Endothelial cell of umbilical vein (primary cell): ENCODE measurements at regions not wholly inside any gene's neighbourhood (a gene's known extent, or its start where the extent isn't known, plus 50 kb on each side); places are given as distances from the start of the nearest gene placed in this dataset.

Source experiments
- BruUV-seq: library from RNA; stranded (reverse); fragments of 400-500 nt; replicated peaks from 2 replicates; lab custom pipeline; 2021; lab: Mats Ljungman, UMichigan
- CTCF ChIA-PET: fragments of 300-600, 350-600 bp; sonication (Branson Sonifier 250); formaldehyde crosslinking; loops from one replicate; lab custom pipeline; 2021; ENCODE audit warnings: antibody characterized with exemption, inconsistent platforms; lab: Charles Lee
- POLR2A ChIA-PET: fragments of 300-600, 350-600 bp; sonication (Branson Sonifier 250); formaldehyde crosslinking; loops from one replicate; lab custom pipeline; 2021; ENCODE audit warnings: antibody characterized with exemption, inconsistent platforms; lab: Charles Lee
- DNase-seq: peaks from one replicate; pipeline ENCODE4 v3.0.0-alpha.2; 2011; ENCODE audit warnings: low read depth, low spot score
- FAIRE-seq: peaks from 2 replicates; lab custom pipeline; 2011; peaks lifted over from hg19 to GRCh38; lab: Jason Lieb, UNC
- H2AFZ ChIP-seq: 2 replicates; pipeline ENCODE4 v1.6.0; 2012; ENCODE audit warnings: low read depth, low read length, control low read depth, inconsistent platforms
- H3K27ac ChIP-seq: 2 replicates; pipeline ENCODE4 v1.5.1; 2011; ENCODE audit warnings: low read depth, mild to moderate bottlenecking, control low read depth, low read length, moderate library complexity; ENCODE audit not compliant: insufficient read depth
- H3K27me3 ChIP-seq, 2 experiments: 2 replicates each; pipeline versions ENCODE4 v1.6.0 to v1.6.1; 2011; ENCODE audit warnings: low read length in 2 of 2, mixed read lengths in 1 of 2; ENCODE audit not compliant: control insufficient read depth in 2 of 2, insufficient read depth in 2 of 2
- H3K36me3 ChIP-seq, 2 experiments: 2 replicates in 1 of 2; 3 replicates in 1 of 2; pipeline ENCODE4 v1.5.1; 2011; ENCODE audit warnings: low read length in 2 of 2, mild to moderate bottlenecking in 1 of 2, moderate library complexity in 1 of 2; ENCODE audit not compliant: control insufficient read depth in 2 of 2, insufficient read depth in 2 of 2; ENCODE audit errors: extremely low read depth in 1 of 2
- H3K4me1 ChIP-seq: 3 replicates; pipeline ENCODE4 v1.5.1; 2011; ENCODE audit warnings: mild to moderate bottlenecking, low read length; ENCODE audit not compliant: control insufficient read depth, insufficient read depth; ENCODE audit errors: extremely low read depth
- H3K4me2 ChIP-seq: 2 replicates; pipeline ENCODE4 v1.6.1; 2011; ENCODE audit warnings: low read length, control low read depth, mixed read lengths; ENCODE audit not compliant: insufficient read depth
- H3K4me3 ChIP-seq, 3 experiments: fragments of 200-600 bp in 1 of 3; sonication (generic), shearing (Covaris generic) in 1 of 3; replicated peaks in 1 of 3; 2 replicates each; pipeline ENCODE4 v1.5.1; 2011 to 2016; ENCODE audit warnings: control low read depth in 3 of 3, low read length in 3 of 3, mild to moderate bottlenecking in 2 of 3, inconsistent platforms in 1 of 3, low read depth in 1 of 3, moderate library complexity in 1 of 3; ENCODE audit not compliant: insufficient read depth in 1 of 3
- H3K79me2 ChIP-seq: 2 replicates; pipeline ENCODE4 v1.6.0; 2012; ENCODE audit warnings: low read length, inconsistent platforms; ENCODE audit not compliant: control insufficient read depth, insufficient read depth
- H3K9ac ChIP-seq: replicated peaks from 2 replicates; pipeline ENCODE3; 2011; ENCODE audit warnings: low read length, control low read depth; ENCODE audit not compliant: insufficient read depth; ENCODE audit errors: extremely low read depth
- H3K9me1 ChIP-seq: replicated peaks from 3 replicates; pipeline ENCODE4 v1.6.0; 2011; ENCODE audit warnings: mild to moderate bottlenecking, low read length; ENCODE audit not compliant: control insufficient read depth, insufficient read depth; ENCODE audit errors: extremely low read depth
- H3K9me3 ChIP-seq: replicated peaks from 2 replicates; pipeline ENCODE4 v1.5.1; 2012; ENCODE audit warnings: low read length, inconsistent platforms; ENCODE audit not compliant: control insufficient read depth, insufficient read depth
- H4K20me1 ChIP-seq: replicated peaks from 2 replicates; pipeline ENCODE3; 2011; ENCODE audit warnings: mild to moderate bottlenecking, low read length; ENCODE audit not compliant: control insufficient read depth, insufficient read depth; ENCODE audit errors: extremely low read depth
- EZH2 ChIP-seq: IDR thresholded peaks from 2 replicates; pipeline ENCODE4 v1.6.1; 2012; ENCODE audit warnings: borderline replicate concordance, low read depth, mild to moderate bottlenecking, moderate library complexity, low read length, inconsistent platforms; ENCODE audit not compliant: severe bottlenecking
- FOS ChIP-seq: IDR thresholded peaks from 2 replicates; pipeline ENCODE4 v1.6.1; 2011; ENCODE audit warnings: mild to moderate bottlenecking, low read length, moderate library complexity, borderline replicate concordance; ENCODE audit not compliant: insufficient read depth
- GATA2 ChIP-seq: IDR thresholded peaks from 2 replicates; pipeline ENCODE4 v1.7.0; 2011; ENCODE audit warnings: low read depth, mild to moderate bottlenecking, moderate library complexity, mixed read lengths, low read length; ENCODE audit not compliant: insufficient read length, insufficient read depth
- JUN ChIP-seq: IDR thresholded peaks from 2 replicates; pipeline ENCODE4 v1.6.1; 2011; ENCODE audit warnings: borderline replicate concordance, low read depth; ENCODE audit not compliant: insufficient read length, insufficient read depth
- MYC ChIP-seq: IDR thresholded peaks from one replicate; pipeline ENCODE4 v1.6.1; 2011; ENCODE audit warnings: mild to moderate bottlenecking, low read depth, low read length
- POLR2A ChIP-seq: IDR thresholded peaks from 2 replicates; pipeline ENCODE4 v1.6.1; 2012; ENCODE audit warnings: low read depth, mild to moderate bottlenecking, control low read depth, low read length
- POLR2AphosphoS5 ChIP-seq: IDR thresholded peaks from 2 replicates; pipeline ENCODE4 v1.6.1; 2012; ENCODE audit warnings: low read depth, mild to moderate bottlenecking, control low read depth, low read length, moderate library complexity; ENCODE audit not compliant: insufficient read depth
- dilution Hi-C: fragments of 300-500 bp; cut with MboI; formaldehyde crosslinking; loops from one replicate; pipeline ENCODE4 v1.15.0; 2019; ENCODE audit warnings: low sequenced_read_pairs; ENCODE audit not compliant: extremely low pct_ligation_motif_present
- intact Hi-C: fragments of 100-400 bp; cut with micrococcal nuclease; formaldehyde crosslinking; loops from one replicate; pipeline ENCODE4 v1.10.0; 2022
- TF ChIP-seq, protein P1 (sequence below): IDR thresholded peaks from 2 replicates; pipeline ENCODE4 v1.6.1; 2011; ENCODE audit not compliant: insufficient read depth, insufficient read length
- TF ChIP-seq, protein P2 (sequence below), 2 donors: IDR thresholded peaks; 1 replicate in 1 of 2; 2 replicates in 1 of 2; pipeline ENCODE4 v1.5.1; 2011; ENCODE audit warnings: low read length in 2 of 2, mild to moderate bottlenecking in 2 of 2, moderate library complexity in 2 of 2, control low read depth in 1 of 2, inconsistent platforms in 1 of 2, low read depth in 1 of 2; ENCODE audit not compliant: insufficient read depth in 1 of 2; ENCODE audit errors: extremely low read depth in 1 of 2

DNA sequence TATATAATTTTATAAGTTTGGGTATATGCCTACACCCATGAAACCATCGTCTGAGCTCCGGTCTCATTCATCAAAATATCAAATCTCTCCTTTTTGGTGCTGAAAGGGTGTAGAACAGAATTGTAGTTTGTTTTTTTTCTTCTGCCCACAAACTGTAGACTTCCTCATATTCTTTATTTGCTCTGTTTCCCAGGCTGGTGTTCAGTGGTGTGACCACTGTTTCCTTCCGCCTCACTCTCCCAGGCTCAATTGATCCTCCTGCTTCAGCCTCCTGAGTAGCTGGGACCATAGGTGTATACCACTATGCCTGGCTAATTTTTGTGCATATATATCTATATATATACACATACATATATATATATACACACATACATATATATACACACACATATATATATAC is 139.6 kb upstream of the HCRTR2 start:
- Histone ChIP-seq H3K79me2 (no peaks in the 10 kb centered on the region), H3K9me1 (no peaks in the 10 kb centered on the region), H3K9me3 (no peaks in the 10 kb centered on the region), H3K4me1 (no peaks in the 10 kb centered on the region), H4K20me1 (no peaks in the 10 kb centered on the region), H3K36me3 (no peaks in the 10 kb centered on the region), H3K27me3 (no peaks in the 10 kb centered on the region), H3K4me2 (no peak overlapping the region), H3K9ac (no peak overlapping the region), H3K4me3 (no peak overlapping the region), H2AFZ (no peak overlapping the region), H3K27ac (no peak overlapping the region)
- POLR2A ChIA-PET: no interaction called here
- no TSS peak for BruUV-seq
- CTCF ChIA-PET: interaction anchor here (1.3 kb wide), 1 partner anchor 10 kb away, joined by 5 read pairs; no protein-coding TSS in a partner anchor
- intact Hi-C loops (no loop called here), dilution Hi-C loops (no loop called here)
- no peak for DNase-seq
- no peak for FAIRE-seq
- no peak for TF ChIP-seq JUN
- TF ChIP-seq EZH2: no peak
- TF ChIP-seq, protein P1, sequence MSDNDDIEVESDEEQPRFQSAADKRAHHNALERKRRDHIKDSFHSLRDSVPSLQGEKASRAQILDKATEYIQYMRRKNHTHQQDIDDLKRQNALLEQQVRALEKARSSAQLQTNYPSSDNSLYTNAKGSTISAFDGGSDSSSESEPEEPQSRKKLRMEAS: no peak
- no peak for TF ChIP-seq FOS
- no peak for TF ChIP-seq GATA2
- TF ChIP-seq, protein P2, sequence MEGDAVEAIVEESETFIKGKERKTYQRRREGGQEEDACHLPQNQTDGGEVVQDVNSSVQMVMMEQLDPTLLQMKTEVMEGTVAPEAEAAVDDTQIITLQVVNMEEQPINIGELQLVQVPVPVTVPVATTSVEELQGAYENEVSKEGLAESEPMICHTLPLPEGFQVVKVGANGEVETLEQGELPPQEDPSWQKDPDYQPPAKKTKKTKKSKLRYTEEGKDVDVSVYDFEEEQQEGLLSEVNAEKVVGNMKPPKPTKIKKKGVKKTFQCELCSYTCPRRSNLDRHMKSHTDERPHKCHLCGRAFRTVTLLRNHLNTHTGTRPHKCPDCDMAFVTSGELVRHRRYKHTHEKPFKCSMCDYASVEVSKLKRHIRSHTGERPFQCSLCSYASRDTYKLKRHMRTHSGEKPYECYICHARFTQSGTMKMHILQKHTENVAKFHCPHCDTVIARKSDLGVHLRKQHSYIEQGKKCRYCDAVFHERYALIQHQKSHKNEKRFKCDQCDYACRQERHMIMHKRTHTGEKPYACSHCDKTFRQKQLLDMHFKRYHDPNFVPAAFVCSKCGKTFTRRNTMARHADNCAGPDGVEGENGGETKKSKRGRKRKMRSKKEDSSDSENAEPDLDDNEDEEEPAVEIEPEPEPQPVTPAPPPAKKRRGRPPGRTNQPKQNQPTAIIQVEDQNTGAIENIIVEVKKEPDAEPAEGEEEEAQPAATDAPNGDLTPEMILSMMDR (IDR thresholded peaks at IDR 0.05; ENCODE audit: extremely low read depth in 1 of 2, insufficient read depth in 1 of 2, low read depth in 1 of 2, low read length in 2 of 2): no peak
- TF ChIP-seq MYC: no peak
- no peak for TF ChIP-seq POLR2AphosphoS5
- no peak for TF ChIP-seq POLR2A
